Adrenal gland (tissue), 9 donors: ENCODE measurements at regions not wholly inside any gene's neighbourhood (a gene's known extent, or its start where the extent isn't known, plus 50 kb on each side); places are given as distances from the start of the nearest gene placed in this dataset.
"Not testable (repeated sequence)": the region's sequence is repeated elsewhere in the genome, so short reads cannot be mapped to it uniquely, and the experiment has no call there.

ENCODE experiments used
- DNase-seq, 7 donors: peaks; one replicate each; pipeline ENCODE4 v3.0.0-alpha.2; 2019 to 2020
- H3K27ac ChIP-seq, 5 donors: fragments of 200-600 bp; sonication (generic) in 4 of 5; 1 replicate in 3 of 5; 2 replicates in 2 of 5; pipeline versions ENCODE4 v1.5.1 to v1.8.0; 2016 to 2020; ENCODE audit warnings: mild to moderate bottlenecking in 1 of 5
- H3K27me3 ChIP-seq: fragments of 200-600 bp; 2 replicates; pipeline ENCODE4 v1.8.0; 2021
- H3K36me3 ChIP-seq, 2 donors: fragments of 200-600 bp; replicated peaks in 1 of 2; 1 replicate in 1 of 2; 2 replicates in 1 of 2; pipeline versions ENCODE4 v1.5.1 to v1.8.0; 2018 to 2022
- H3K4me1 ChIP-seq, 2 donors: fragments of 200-600 bp; replicated peaks in 1 of 2; 1 replicate in 1 of 2; 2 replicates in 1 of 2; pipeline versions ENCODE4 v1.5.1 to v1.8.0; 2018 to 2021
- H3K4me3 ChIP-seq, 4 donors: fragments of 200-600 bp; sonication (generic) in 3 of 4; one replicate each; pipeline ENCODE4 v1.5.1; 2016 to 2018
- H3K9me3 ChIP-seq, 3 donors: fragments of 200-600 bp; sonication (generic) in 1 of 3; replicated peaks in 1 of 3; 1 replicate in 2 of 3; 2 replicates in 1 of 3; pipeline versions ENCODE4 v1.5.1 to v1.8.0; 2016 to 2021
- POLR2A ChIP-seq, 2 donors: fragments of 450-650 bp; IDR thresholded peaks; one replicate each; pipeline ENCODE4 v1.6.1; 2017; ENCODE audit warnings: antibody characterized with exemption in 2 of 2, mild to moderate bottlenecking in 2 of 2, moderate library complexity in 1 of 2
- WGBS, 4 donors: extraction: QIAGEN DNeasy Blood & Tissue Kit in 2 of 4; methylation state at CpG; one replicate each; pipeline versions ENCODE4 v1.1.5 to v1.1.7; 2013 to 2017; 5-methylcytosine and 5-hydroxymethylcytosine counted together
- intact Hi-C, 2 donors: fragments of 100-400 bp; cut with DNase I; formaldehyde crosslinking; loops; one replicate each; pipeline versions ENCODE4 v1.14.1 to v1.15.0; 2022 to 2023
- TF ChIP-seq, protein P1 (sequence below), 6 experiments: fragments of 450-650 bp in 4 of 6; fragments of 200-600 bp in 2 of 6; sonication (generic) in 1 of 6; IDR thresholded peaks; 1 replicate in 5 of 6; 2 replicates in 1 of 6; pipeline versions ENCODE4 v1.5.1 to v1.8.0; 2016 to 2021; ENCODE audit warnings: antibody characterized with exemption in 6 of 6, mild to moderate bottlenecking in 2 of 6, moderate library complexity in 1 of 6
- donor health status: healthy with polysubstance abuse.
- donor health status: Bipolar disorder and iron deficiency.
- donor health status: DM: yes; HTN: yes; CAD: no.
- donor health status: DM: no; HTN: no; CAD: no.
- donor health status: DM: no; HTN: no; CAD: no.

DNA sequence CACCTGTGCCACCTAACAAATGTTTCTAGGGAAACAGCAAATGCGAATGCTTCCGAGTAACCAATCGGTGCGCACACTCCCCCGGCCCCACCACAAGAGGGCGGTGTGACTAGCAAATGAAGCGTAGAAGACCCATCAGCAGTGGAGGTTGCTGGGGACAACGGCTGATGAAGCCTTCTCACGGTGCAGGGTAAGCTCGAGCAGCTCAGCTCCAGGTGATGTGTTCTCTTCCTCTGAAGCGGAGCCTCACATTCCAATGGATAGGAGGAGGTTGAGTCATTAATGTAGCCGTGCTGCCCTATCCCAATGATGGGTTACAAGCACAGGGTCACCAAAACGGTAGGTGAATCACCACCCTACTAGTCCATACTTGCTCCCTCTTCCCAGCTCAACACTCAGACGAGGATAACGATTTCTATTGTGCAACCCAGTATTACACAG, 127.6 kb upstream of the TWIST2 start:
- no peak overlapping the region for H3K4me3 ChIP-seq
- H3K27ac ChIP-seq, result no peak overlapping the region
- TF ChIP-seq, protein P1, sequence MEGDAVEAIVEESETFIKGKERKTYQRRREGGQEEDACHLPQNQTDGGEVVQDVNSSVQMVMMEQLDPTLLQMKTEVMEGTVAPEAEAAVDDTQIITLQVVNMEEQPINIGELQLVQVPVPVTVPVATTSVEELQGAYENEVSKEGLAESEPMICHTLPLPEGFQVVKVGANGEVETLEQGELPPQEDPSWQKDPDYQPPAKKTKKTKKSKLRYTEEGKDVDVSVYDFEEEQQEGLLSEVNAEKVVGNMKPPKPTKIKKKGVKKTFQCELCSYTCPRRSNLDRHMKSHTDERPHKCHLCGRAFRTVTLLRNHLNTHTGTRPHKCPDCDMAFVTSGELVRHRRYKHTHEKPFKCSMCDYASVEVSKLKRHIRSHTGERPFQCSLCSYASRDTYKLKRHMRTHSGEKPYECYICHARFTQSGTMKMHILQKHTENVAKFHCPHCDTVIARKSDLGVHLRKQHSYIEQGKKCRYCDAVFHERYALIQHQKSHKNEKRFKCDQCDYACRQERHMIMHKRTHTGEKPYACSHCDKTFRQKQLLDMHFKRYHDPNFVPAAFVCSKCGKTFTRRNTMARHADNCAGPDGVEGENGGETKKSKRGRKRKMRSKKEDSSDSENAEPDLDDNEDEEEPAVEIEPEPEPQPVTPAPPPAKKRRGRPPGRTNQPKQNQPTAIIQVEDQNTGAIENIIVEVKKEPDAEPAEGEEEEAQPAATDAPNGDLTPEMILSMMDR (IDR thresholded peaks at IDR 0.05), result peak in 5 of 6 experiments; percentile 27 to 61 (median 53)
- no peak for TF ChIP-seq POLR2A (IDR thresholded peaks at IDR 0.05)
- no peaks in the 10 kb centered on the region for H3K36me3 ChIP-seq
- peak in 4 of 7 donors; percentile 25 to 65 (median 55) for DNase-seq
- no peaks in the 10 kb centered on the region for H3K9me3 ChIP-seq
- intact Hi-C loops, result no loop called here
- H3K4me1 ChIP-seq, result no peaks in the 10 kb centered on the region
- H3K27me3 ChIP-seq, result peaks cover 8% of the 10 kb centered on the region
- 32 to 48% (median 35%) methylated on average over 12 to 15 of the region's 15 CpGs for WGBS, 4 donors

DNA sequence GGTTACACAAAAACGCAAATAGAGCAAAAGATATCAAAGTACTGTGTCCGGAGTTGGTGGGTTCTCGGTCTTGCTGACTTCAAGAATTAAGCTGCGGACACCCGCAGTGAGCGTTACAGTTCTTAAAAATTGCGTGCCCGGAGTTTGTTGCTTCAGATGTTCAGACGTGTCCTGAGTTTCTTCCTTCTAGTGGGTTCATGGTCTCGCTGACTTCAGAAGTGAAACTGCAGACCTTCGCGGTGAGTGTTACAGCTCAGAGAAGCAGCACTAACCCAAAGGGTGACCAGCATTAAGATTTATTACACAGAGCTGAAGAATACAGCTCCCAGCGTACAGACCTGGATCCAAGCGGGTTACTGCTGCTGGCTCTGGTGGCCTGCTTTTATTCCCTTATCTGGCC, 125.7 kb upstream of the TWIST2 start:
- peaks cover 8% of the 10 kb centered on the region for H3K27me3 ChIP-seq
- WGBS, 4 donors, result 85 to 93% (median 89%) methylated on average over 14 of the region's 14 CpGs
- TF ChIP-seq, protein P1 (IDR thresholded peaks at IDR 0.05), result no peak
- no peak for TF ChIP-seq POLR2A (IDR thresholded peaks at IDR 0.05)
- H3K36me3 ChIP-seq, result no peaks in the 10 kb centered on the region
- no peak overlapping the region for H3K4me3 ChIP-seq
- no peaks in the 10 kb centered on the region for H3K4me1 ChIP-seq
- no peaks in the 10 kb centered on the region for H3K9me3 ChIP-seq
- intact Hi-C loops, result no loop called here
- H3K27ac ChIP-seq, result no peak overlapping the region
- DNase-seq, result peak in 2 of 7 donors; percentile 11 to 24

- Histone ChIP-seq H3K36me3 (no peaks in the 10 kb centered on the region), H3K9me3 (no peaks in the 10 kb centered on the region), H3K4me3 (no peak overlapping the region), H3K27ac (no peak overlapping the region), H3K4me1 (no peaks in the 10 kb centered on the region), H3K27me3 (peaks cover 8% of the 10 kb centered on the region)
- peak in 1 of 7 donors; percentile 8 for DNase-seq
- 89 to 93% (median 92%) methylated on average over 21 to 33 of the region's 33 CpGs for WGBS, 4 donors
- TF ChIP-seq POLR2A (IDR thresholded peaks at IDR 0.05), result no peak
- TF ChIP-seq, protein P1 (IDR thresholded peaks at IDR 0.05), result no peak
- intact Hi-C loops, result no loop called here
These were observed 125.0 kb upstream of the TWIST2 start for GRCh38 chr2:238722883-238723282.

GRCh38 chr2:238723740-238724320, 124.1 kb upstream of the TWIST2 start:
- H3K27me3 ChIP-seq, H3K27ac ChIP-seq, H3K9me3 ChIP-seq, H3K4me1 ChIP-seq, DNase-seq, intact Hi-C loops, H3K4me3 ChIP-seq, H3K36me3 ChIP-seq: not testable (repeated sequence)
- 69 to 70% (median 69%) methylated on average over 8 of the region's 8 CpGs for WGBS, 4 donors

DNA sequence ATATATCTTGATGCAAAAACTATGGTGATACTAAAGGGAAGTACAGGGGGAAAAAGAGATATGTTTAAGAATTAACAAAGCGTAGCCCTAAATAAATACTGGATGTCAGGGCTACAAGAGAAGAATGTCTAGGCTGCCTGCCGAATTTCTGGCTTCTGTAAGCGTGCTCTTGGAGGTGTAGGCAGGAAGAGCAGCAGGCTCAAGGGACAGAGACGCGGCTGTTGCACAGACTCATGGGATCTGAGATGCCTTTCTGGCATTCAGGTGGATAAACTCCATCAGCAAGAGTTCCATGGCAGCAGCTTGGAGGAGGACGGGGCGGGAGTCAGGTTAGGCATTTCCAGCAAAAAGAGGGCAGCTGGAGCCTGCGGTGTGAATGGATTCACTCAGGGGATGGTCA, 123.2 kb upstream of the TWIST2 start:
- H3K27ac ChIP-seq, result no peak overlapping the region
- intact Hi-C loops, result no loop called here
- peak in 1 of 7 donors; percentile 8 for DNase-seq

More for the DNA sequence above, 123.2 kb upstream of the TWIST2 start:
- no peaks in the 10 kb centered on the region for H3K9me3 ChIP-seq
- peaks cover 8% of the 10 kb centered on the region for H3K27me3 ChIP-seq
- peaks cover 0 to 12% of the 10 kb centered on the region in 2 donors for H3K4me1 ChIP-seq
- H3K4me3 ChIP-seq, result no peak overlapping the region
- H3K36me3 ChIP-seq, result no peaks in the 10 kb centered on the region
- WGBS, 4 donors, result 50 to 67% (median 62%) methylated on average over 8 of the region's 8 CpGs
- no peak for TF ChIP-seq POLR2A (IDR thresholded peaks at IDR 0.05)
- TF ChIP-seq, protein P1 (IDR thresholded peaks at IDR 0.05), result no peak
